IPS-20b (cell line): ENCODE measurements at regions not wholly inside any gene's neighbourhood (a gene's known extent, or its start where the extent isn't known, plus 50 kb on each side); places are given as distances from the start of the nearest gene placed in this dataset.

ENCODE experiments used
- H3K27ac ChIP-seq: one replicate; pipeline ENCODE4 v1.5.1; 2013; ENCODE audit warnings: low read length
- H3K27me3 ChIP-seq: 2 replicates; pipeline ENCODE4 v1.6.1; 2013; ENCODE audit warnings: mild to moderate bottlenecking, low read length, inconsistent platforms; ENCODE audit not compliant: insufficient read depth
- H3K36me3 ChIP-seq: 2 replicates; pipeline ENCODE4 v1.6.1; 2013; ENCODE audit warnings: low read depth, mild to moderate bottlenecking, inconsistent platforms, low read length, moderate library complexity; ENCODE audit not compliant: insufficient read depth
- H3K4me1 ChIP-seq: 2 replicates; pipeline ENCODE4 v1.6.1; 2013; ENCODE audit warnings: mild to moderate bottlenecking, control low read depth, inconsistent platforms, low read length, moderate library complexity; ENCODE audit not compliant: insufficient read depth
- H3K4me3 ChIP-seq: 2 replicates; pipeline ENCODE4 v1.5.1; 2013; ENCODE audit warnings: mild to moderate bottlenecking, low read length, inconsistent platforms
- H3K9ac ChIP-seq: 2 replicates; pipeline ENCODE4 v1.6.1; 2013; ENCODE audit warnings: low read depth, mild to moderate bottlenecking, inconsistent platforms, low read length, moderate library complexity
- H3K9me3 ChIP-seq: 2 replicates; pipeline ENCODE4 v1.6.1; 2013; ENCODE audit warnings: mild to moderate bottlenecking, low read depth, low read length, inconsistent platforms; ENCODE audit not compliant: insufficient read depth

- Histone ChIP-seq H3K27me3 (no peaks in the 10 kb centered on the region), H3K9ac (no peak overlapping the region), H3K36me3 (no peaks in the 10 kb centered on the region), H3K4me1 (peaks cover 9% of the 10 kb centered on the region; the same call in 1 of the 2 replicates), H3K4me3 (no peak overlapping the region), H3K27ac (no peak overlapping the region), H3K9me3 (no peaks in the 10 kb centered on the region; the same call in 1 of the 2 replicates)
These were observed 52.4 kb upstream of the TRIO start for GRCh38 chr5:14090755-14091154.

DNA sequence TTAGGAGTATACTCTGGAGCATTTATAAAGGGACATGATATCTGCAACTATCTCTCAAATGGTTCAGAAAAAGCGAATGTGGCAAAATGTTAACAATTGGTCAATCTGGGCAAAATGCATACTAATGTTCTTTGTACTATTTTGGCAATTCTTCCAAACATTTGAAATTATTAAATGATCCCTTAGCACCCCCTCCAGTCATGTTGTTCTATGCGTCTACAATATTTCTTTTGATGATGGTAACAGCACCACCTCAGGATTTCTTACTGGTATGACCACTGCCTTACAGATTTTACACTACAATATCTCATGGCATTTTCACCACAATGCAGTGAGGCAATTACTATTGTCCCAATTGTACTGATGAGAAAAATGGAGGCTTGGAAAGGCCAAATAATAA lies 52.9 kb upstream of the TRIO start:
- Histone ChIP-seq H3K27me3 (no peaks in the 10 kb centered on the region), H3K4me3 (no peak overlapping the region), H3K9ac (no peak overlapping the region), H3K4me1 (peaks cover 9% of the 10 kb centered on the region; the same call in 1 of the 2 replicates), H3K27ac (no peak overlapping the region), H3K9me3 (no peaks in the 10 kb centered on the region; the same call in 1 of the 2 replicates), H3K36me3 (no peaks in the 10 kb centered on the region)

GRCh38 chr5:14089198-14089597 lies 53.9 kb upstream of the TRIO start:
- Histone ChIP-seq H3K9me3 (no peaks in the 10 kb centered on the region; the same call in 1 of the 2 replicates), H3K27me3 (no peaks in the 10 kb centered on the region), H3K36me3 (no peaks in the 10 kb centered on the region), H3K9ac (no peak overlapping the region), H3K4me3 (no peak overlapping the region), H3K27ac (no peak overlapping the region), H3K4me1 (peaks cover 9% of the 10 kb centered on the region; the same call in 1 of the 2 replicates)

DNA sequence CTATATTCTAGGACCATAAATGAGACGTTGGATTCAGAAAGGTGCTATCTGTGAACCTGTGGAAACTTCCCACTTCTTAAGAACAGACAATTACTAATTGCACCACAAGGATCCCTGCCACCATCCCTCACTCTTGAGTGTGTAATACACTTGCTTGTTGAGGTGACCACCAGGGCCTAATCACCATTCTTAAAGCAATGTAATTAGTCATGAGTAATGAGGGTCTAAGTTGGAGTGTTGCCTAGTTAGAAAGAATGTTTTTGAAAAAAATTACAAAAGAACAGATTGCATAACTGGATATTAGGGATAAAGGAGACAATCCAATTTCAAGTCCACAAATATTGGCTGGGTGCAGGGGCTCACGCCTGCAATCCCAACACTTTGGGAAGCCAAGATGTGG lies 56.9 kb upstream of the TRIO start:
- Histone ChIP-seq H3K4me1 (no peaks in the 10 kb centered on the region), H3K9me3 (no peaks in the 10 kb centered on the region; the same call in 1 of the 2 replicates), H3K27me3 (no peaks in the 10 kb centered on the region), H3K4me3 (no peak overlapping the region), H3K9ac (no peak overlapping the region), H3K27ac (no peak overlapping the region), H3K36me3 (no peaks in the 10 kb centered on the region)

DNA sequence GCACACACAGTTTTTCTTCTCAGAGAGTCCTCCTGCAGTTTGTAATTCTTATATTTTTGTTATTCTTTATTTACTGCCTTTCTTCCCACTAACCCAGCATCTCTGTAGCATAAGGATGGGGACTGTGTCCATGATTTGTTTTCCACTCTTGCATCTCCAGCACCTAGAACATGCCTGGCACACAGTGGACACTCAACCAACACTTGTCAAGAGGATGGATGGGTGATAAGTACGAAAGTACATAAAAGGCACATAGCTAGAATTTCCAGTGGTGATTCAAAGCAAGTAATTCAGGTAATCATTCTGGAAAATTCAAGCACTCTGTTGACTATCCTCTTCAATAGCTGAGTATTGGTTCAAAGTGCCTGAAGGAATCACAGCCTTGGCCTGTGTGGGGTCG lies 60.2 kb upstream of the TRIO start:
- Histone ChIP-seq H3K9ac (no peak overlapping the region), H3K36me3 (no peaks in the 10 kb centered on the region), H3K27ac (no peak overlapping the region), H3K9me3 (no peaks in the 10 kb centered on the region; the same call in 1 of the 2 replicates), H3K4me1 (no peaks in the 10 kb centered on the region), H3K4me3 (no peak overlapping the region), H3K27me3 (no peaks in the 10 kb centered on the region)

DNA sequence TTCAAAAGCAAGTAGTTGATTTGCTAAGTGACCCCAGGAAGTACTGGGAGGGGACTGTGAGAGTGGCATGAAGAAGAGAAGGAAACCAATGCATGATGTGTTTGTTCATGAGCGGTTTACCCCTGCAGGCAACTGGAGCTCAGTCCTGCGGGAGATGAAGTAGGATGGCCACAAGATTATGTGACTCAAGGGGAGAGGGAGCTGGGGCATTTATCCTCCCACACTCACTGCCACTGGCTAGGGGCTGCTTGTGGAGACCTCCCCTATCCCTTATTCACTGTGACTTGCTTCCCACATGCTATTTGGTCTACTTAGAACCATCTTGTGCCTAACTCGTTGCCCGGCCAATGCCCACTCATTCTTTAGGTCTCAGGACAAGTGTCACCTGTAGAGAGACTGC lies 60.6 kb upstream of the TRIO start:
- H3K9me3 ChIP-seq, result no peaks in the 10 kb centered on the region; the same call in 1 of the 2 replicates
- no peaks in the 10 kb centered on the region for H3K4me1 ChIP-seq
- no peak overlapping the region for H3K4me3 ChIP-seq
- no peak overlapping the region for H3K27ac ChIP-seq
- H3K9ac ChIP-seq, result no peak overlapping the region
- no peaks in the 10 kb centered on the region for H3K36me3 ChIP-seq
- H3K27me3 ChIP-seq, result no peaks in the 10 kb centered on the region

DNA sequence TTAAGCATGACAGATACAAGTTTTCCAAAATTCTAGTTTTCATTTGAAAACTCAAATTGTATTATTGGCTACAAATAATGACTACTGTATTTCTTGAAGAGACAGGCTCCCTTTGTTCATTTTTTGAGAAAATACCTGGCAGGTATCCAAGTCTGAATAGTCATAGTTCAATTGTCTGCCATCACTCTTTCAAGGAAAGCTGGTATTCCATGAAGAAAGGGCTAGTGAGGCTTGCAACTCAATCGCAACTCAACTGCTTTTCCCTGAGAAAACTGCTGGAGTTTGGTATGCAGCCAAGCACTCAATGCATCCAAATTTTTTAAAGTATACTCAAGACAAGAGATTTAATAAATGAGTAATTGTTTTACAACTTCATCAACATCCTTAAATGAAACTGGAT lies 61.4 kb upstream of the TRIO start:
- H3K27me3 ChIP-seq, result no peaks in the 10 kb centered on the region
- no peaks in the 10 kb centered on the region for H3K9me3 ChIP-seq
- no peaks in the 10 kb centered on the region for H3K4me1 ChIP-seq
- no peaks in the 10 kb centered on the region for H3K36me3 ChIP-seq
- H3K27ac ChIP-seq, result no peak overlapping the region
- no peak overlapping the region for H3K4me3 ChIP-seq
- H3K9ac ChIP-seq, result no peak overlapping the region

DNA sequence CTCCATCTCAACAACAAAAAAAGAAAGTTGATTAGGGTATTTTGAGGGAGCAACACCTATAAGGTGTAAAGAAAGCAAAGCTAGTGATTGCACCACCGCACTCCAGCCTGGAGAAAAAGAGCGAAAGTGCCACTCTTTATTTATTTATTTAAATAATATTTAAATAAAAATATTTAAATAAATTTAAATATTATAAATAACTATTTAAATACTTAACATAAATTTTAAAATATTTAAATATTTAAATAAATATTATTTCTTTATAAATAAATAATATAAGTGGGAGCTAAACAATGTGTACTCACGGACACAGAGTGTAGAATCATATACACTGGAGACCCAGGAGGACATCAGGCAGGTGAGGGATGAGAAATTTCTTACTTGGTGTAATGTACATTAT lies 64.4 kb upstream of the TRIO start:
- Histone ChIP-seq H3K4me1 (no peaks in the 10 kb centered on the region), H3K27me3 (no peaks in the 10 kb centered on the region), H3K9ac (no peak overlapping the region), H3K4me3 (no peak overlapping the region), H3K9me3 (no peaks in the 10 kb centered on the region), H3K36me3 (no peaks in the 10 kb centered on the region), H3K27ac (no peak overlapping the region)

GRCh38 chr5:14077501-14077900 lies 65.6 kb upstream of the TRIO start:
- no peaks in the 10 kb centered on the region for H3K36me3 ChIP-seq
- no peak overlapping the region for H3K4me3 ChIP-seq
- no peaks in the 10 kb centered on the region for H3K4me1 ChIP-seq
- no peak overlapping the region for H3K27ac ChIP-seq
- H3K9ac ChIP-seq, result no peak overlapping the region
- no peaks in the 10 kb centered on the region for H3K9me3 ChIP-seq
- H3K27me3 ChIP-seq, result no peaks in the 10 kb centered on the region

- no peak overlapping the region for H3K27ac ChIP-seq
- H3K36me3 ChIP-seq, result no peaks in the 10 kb centered on the region
- no peaks in the 10 kb centered on the region for H3K4me1 ChIP-seq
- no peak overlapping the region for H3K4me3 ChIP-seq
- H3K9ac ChIP-seq, result no peak overlapping the region
- H3K27me3 ChIP-seq, result no peaks in the 10 kb centered on the region
- no peaks in the 10 kb centered on the region for H3K9me3 ChIP-seq
These were observed 66.6 kb upstream of the TRIO start for GRCh38 chr5:14076561-14076960.

GRCh38 chr5:14075937-14076336 lies 67.2 kb upstream of the TRIO start:
- H3K9ac ChIP-seq, result no peak overlapping the region
- no peaks in the 10 kb centered on the region for H3K9me3 ChIP-seq
- H3K4me3 ChIP-seq, result no peak overlapping the region
- H3K27me3 ChIP-seq, result no peaks in the 10 kb centered on the region
- H3K27ac ChIP-seq, result no peak overlapping the region
- H3K36me3 ChIP-seq, result no peaks in the 10 kb centered on the region
- H3K4me1 ChIP-seq, result no peaks in the 10 kb centered on the region

DNA sequence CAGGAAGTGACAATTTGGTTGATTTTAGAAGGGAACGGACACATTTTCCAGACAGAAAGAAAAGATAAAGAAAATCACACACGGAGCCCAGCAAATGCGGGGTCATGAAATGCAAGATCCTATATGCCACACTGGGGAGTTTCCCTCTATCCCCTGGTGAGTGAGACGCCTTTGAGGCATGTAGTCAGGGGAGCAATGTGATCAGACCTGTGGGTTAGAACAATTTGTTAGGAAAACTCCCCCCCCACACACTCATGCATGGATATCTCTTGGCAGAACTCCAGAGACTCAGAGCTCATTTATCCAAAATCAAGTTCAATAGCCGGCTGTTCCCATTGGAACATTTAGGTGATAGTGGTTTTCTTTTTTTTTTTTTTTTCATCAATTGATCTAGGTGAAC lies 71.7 kb upstream of the TRIO start:
- no peaks in the 10 kb centered on the region for H3K9me3 ChIP-seq
- H3K27me3 ChIP-seq, result no peaks in the 10 kb centered on the region
- H3K4me1 ChIP-seq, result no peaks in the 10 kb centered on the region
- no peak overlapping the region for H3K4me3 ChIP-seq
- no peak overlapping the region for H3K9ac ChIP-seq
- H3K27ac ChIP-seq, result no peak overlapping the region
- no peaks in the 10 kb centered on the region for H3K36me3 ChIP-seq

DNA sequence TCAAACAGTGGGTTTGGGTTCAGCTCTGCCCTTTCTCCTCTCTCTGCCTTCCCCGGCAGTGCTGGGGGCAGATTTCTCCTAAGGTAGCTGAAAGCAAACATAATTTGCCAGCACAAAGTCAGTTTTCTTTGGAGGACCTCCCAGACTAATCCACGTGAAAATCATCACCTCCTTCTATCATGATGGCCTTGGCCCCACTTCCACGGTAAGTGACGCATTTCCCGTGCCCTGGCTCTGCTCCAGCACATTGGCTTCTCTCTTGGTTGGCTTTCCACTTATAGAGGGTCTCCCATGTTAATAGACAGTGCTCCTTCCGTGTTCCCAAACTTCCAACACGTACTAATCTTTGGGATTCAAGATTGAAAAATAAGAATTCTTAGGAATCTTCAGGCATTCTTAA lies 74.1 kb upstream of the TRIO start:
- no peaks in the 10 kb centered on the region for H3K27me3 ChIP-seq
- no peak overlapping the region for H3K4me3 ChIP-seq
- no peak overlapping the region for H3K9ac ChIP-seq
- no peak overlapping the region for H3K27ac ChIP-seq
- H3K36me3 ChIP-seq, result no peaks in the 10 kb centered on the region
- H3K9me3 ChIP-seq, result no peaks in the 10 kb centered on the region
- no peaks in the 10 kb centered on the region for H3K4me1 ChIP-seq
